ENCODE measurements at regions not wholly inside any gene's neighbourhood (a gene's known extent, or its start where the extent isn't known, plus 50 kb on each side); places are given as distances from the start of the nearest gene placed in this dataset.
"Not testable (repeated sequence)": the region's sequence is repeated elsewhere in the genome, so short reads cannot be mapped to it uniquely, and the experiment has no call there.

DNA sequence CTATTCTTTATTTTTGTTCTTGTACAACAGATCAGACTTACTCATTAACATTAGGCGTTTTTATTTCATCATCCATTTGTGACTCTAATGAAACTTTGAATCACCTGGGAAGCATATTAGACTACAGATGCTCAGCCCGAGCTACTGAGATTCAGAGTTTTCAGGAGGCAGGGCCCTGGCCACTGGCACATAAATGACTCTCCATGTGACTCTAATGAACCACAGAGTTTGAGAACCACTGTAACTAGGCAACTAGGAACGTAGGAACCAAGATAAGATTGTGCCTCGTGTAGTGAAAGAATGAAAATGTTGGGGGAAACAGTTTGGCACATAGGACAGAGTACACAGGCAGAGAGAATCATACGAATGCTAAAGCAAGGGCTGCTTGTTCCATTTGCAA lies 405.9 kb upstream of the BTBD3 start (continued):
- TF ChIP-seq, protein P1, sequence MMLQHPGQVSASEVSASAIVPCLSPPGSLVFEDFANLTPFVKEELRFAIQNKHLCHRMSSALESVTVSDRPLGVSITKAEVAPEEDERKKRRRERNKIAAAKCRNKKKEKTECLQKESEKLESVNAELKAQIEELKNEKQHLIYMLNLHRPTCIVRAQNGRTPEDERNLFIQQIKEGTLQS (IDR thresholded peaks at IDR 0.05; ENCODE audit: insufficient read depth, low read depth, low read length), result no peak
- TF ChIP-seq, protein P2, sequence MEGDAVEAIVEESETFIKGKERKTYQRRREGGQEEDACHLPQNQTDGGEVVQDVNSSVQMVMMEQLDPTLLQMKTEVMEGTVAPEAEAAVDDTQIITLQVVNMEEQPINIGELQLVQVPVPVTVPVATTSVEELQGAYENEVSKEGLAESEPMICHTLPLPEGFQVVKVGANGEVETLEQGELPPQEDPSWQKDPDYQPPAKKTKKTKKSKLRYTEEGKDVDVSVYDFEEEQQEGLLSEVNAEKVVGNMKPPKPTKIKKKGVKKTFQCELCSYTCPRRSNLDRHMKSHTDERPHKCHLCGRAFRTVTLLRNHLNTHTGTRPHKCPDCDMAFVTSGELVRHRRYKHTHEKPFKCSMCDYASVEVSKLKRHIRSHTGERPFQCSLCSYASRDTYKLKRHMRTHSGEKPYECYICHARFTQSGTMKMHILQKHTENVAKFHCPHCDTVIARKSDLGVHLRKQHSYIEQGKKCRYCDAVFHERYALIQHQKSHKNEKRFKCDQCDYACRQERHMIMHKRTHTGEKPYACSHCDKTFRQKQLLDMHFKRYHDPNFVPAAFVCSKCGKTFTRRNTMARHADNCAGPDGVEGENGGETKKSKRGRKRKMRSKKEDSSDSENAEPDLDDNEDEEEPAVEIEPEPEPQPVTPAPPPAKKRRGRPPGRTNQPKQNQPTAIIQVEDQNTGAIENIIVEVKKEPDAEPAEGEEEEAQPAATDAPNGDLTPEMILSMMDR (IDR thresholded peaks at IDR 0.05; ENCODE audit: control extremely low read depth in 1 of 3, insufficient read depth in 1 of 3, low read depth in 1 of 3, low read length in 3 of 3), result no peak
- TF ChIP-seq NRF1 (IDR thresholded peaks at IDR 0.05; ENCODE audit: low read depth, low read length), result no peak

DNA sequence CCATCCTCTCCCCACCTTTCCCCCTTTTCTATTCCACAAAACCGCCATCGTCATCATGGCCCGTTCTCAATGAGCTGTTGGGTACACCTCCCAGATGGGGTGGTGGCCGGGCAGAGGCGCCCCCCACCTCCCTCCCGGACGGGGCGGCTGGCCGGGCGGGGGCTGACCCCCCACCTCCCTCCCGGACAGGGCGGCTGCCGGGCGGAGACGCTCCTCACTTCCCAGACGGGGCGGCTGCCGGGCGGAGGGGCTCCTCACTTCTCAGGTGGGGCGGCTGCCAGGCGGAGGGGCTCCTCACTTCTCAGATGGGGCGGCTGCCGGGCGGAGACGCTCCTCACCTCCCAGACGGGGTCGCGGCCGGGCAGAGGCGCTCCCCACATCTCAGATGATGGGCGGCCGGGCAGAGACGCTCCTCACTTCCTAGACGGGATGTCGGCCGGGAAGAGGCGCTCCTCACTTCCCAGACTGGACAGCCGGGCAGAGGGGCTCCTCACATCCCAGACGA lies 404.4 kb upstream of the BTBD3 start:
- H2BK12ac ChIP-seq (ENCODE audit: low read depth, low read length); H3K27ac ChIP-seq (ENCODE audit: low read depth, low read length); H4K5ac ChIP-seq (ENCODE audit: insufficient read length, low read depth, low read length); H3K9me3 ChIP-seq (ENCODE audit: insufficient read depth in 2 of 2, low read depth in 1 of 2, low read length in 1 of 2); H3K4me2 ChIP-seq (ENCODE audit: insufficient read depth in 1 of 2, low read depth in 2 of 2, low read length in 2 of 2); H2BK15ac ChIP-seq (ENCODE audit: low read length); H3K4me1 ChIP-seq (replicated peaks in 1 of 4; ENCODE audit: control insufficient read depth in 3 of 4, insufficient read depth in 4 of 4, low read length in 3 of 4); H3K23ac ChIP-seq (ENCODE audit: insufficient read length); CTCF ChIA-PET (ENCODE audit: partially characterized antibody); FAIRE-seq; H3K56ac ChIP-seq (replicated peaks; ENCODE audit: insufficient read length, low read depth, low read length); H3K79me1 ChIP-seq (ENCODE audit: low read depth, low read length); DNase-seq (ENCODE audit: low read depth in 1 of 2, low spot score in 2 of 2); H4K20me1 ChIP-seq (replicated peaks in 1 of 2; ENCODE audit: control insufficient read depth in 1 of 2, insufficient read depth in 2 of 2, low read length in 2 of 2); H3K9ac ChIP-seq (replicated peaks in 1 of 4; ENCODE audit: extremely low read depth in 1 of 4, low read depth in 3 of 4, low read length in 3 of 4); H3K14ac ChIP-seq (ENCODE audit: insufficient read length); H3K4me3 ChIP-seq (ENCODE audit: extremely low read depth in 1 of 4, insufficient read depth in 2 of 4, low read depth in 3 of 4, low read length in 4 of 4); H3K27me3 ChIP-seq (replicated peaks in 1 of 4; ENCODE audit: control insufficient read depth in 3 of 4, extremely low read depth in 1 of 4, insufficient read depth in 3 of 4, low read length in 3 of 4); H2BK5ac ChIP-seq (ENCODE audit: low read depth, low read length); H3K79me2 ChIP-seq (ENCODE audit: control insufficient read depth in 1 of 2, insufficient read depth in 2 of 2, low read length in 2 of 2); H2AFZ ChIP-seq (ENCODE audit: low read length); H2BK20ac ChIP-seq (ENCODE audit: low read length); H4K8ac ChIP-seq (ENCODE audit: extremely low read depth, insufficient read depth, low read length); H3K4ac ChIP-seq (replicated peaks; ENCODE audit: insufficient read length, low read depth, low read length); H2AK5ac ChIP-seq (ENCODE audit: low read depth, low read length); H4K91ac ChIP-seq (replicated peaks; ENCODE audit: insufficient read length, low read length); H2BK120ac ChIP-seq (replicated peaks; ENCODE audit: low read depth, low read length); H3K36me3 ChIP-seq (ENCODE audit: control insufficient read depth in 2 of 4, insufficient read depth in 4 of 4, low read length in 3 of 4); H3K18ac ChIP-seq (ENCODE audit: extremely low read depth, low read length); POLR2A ChIA-PET (ENCODE audit: partially characterized antibody); H3K23me2 ChIP-seq (ENCODE audit: low read depth, low read length): not testable (repeated sequence)
- WGBS, 2 experiments (ENCODE audit: extremely low coverage in 1 of 2, insufficient coverage in 1 of 2, insufficient read length in 1 of 2, insufficient replicate concordance in 2 of 2, low coverage in 1 of 2, low lambda C conversion rate in 2 of 2, missing lambda C conversion rate in 1 of 2), result 95% methylated on average over 4 of the region's 39 CpGs; no CpG with 5 or more reads in 1 of the 2 experiments

Data from H1 (cell line).